K562 (cell line): ENCODE measurements at regions not wholly inside any gene's neighbourhood (a gene's known extent, or its start where the extent isn't known, plus 50 kb on each side); places are given as distances from the start of the nearest gene placed in this dataset.

Experiments
- ATAC-seq: fragments of 200-7000 bp; cut with Tn5 transposase; 3 replicates; pipeline ENCODE4 v1.9.1; 2020; ENCODE audit warnings: moderate library complexity
- BruUV-seq: library from RNA; stranded (reverse); fragments of 400-500 nt; replicated peaks from 2 replicates; lab custom pipeline; 2021; lab: Mats Ljungman, UMichigan
- CTCF ChIA-PET: fragments of 300-600 bp; formaldehyde crosslinking; extraction: SDS; loops from one replicate; lab custom pipeline; 2021; ENCODE audit warnings: low intra/inter-chr PET ratio; lab: Yijun Ruan, JAX
- POLR2A ChIA-PET: fragments of 300-600, 350-650 bp; sonication (Branson Sonifier 250); formaldehyde crosslinking; extraction: SDS; loops from one replicate; lab custom pipeline; 2021; ENCODE audit warnings: antibody characterized with exemption, inconsistent platforms; lab: Yijun Ruan, JAX
- DNase-seq, 4 experiments: peaks; one replicate each; pipeline versions ENCODE4 v3.0.0 to v3.0.0-alpha.2; 2011 to 2018; ENCODE audit warnings: low spot score in 3 of 4, mixed read lengths in 3 of 4; ENCODE audit errors: extremely low read depth in 1 of 4
- FAIRE-seq: peaks from 2 replicates; lab custom pipeline; 2011; peaks lifted over from hg19 to GRCh38; lab: Jason Lieb, UNC
- H2AFZ ChIP-seq: 2 replicates; pipeline ENCODE4 v1.6.0; 2011; ENCODE audit warnings: low read depth, low read length, control low read depth, inconsistent platforms
- H3K27ac ChIP-seq: fragments of 200-600 bp; 3 replicates; pipeline ENCODE4 v1.8.0; 2011; ENCODE audit warnings: low read depth, mild to moderate bottlenecking, control low read depth, inconsistent platforms, low read length, moderate library complexity, mixed read lengths; ENCODE audit errors: extremely low read depth
- H3K27me3 ChIP-seq, 2 experiments: fragments of 300-600 bp in 1 of 2; 2 replicates in 1 of 2; 3 replicates in 1 of 2; pipeline versions ENCODE4 v1.6.0 to v1.8.0; 2011; ENCODE audit warnings: inconsistent platforms in 2 of 2, low read length in 2 of 2, mild to moderate bottlenecking in 1 of 2, mixed read lengths in 1 of 2, moderate library complexity in 1 of 2; ENCODE audit not compliant: control insufficient read depth in 2 of 2, insufficient read depth in 2 of 2
- H3K36me3 ChIP-seq: fragments of 300-600 bp; 3 replicates; pipeline ENCODE4 v1.8.0; 2011; ENCODE audit warnings: mild to moderate bottlenecking, low read length, inconsistent platforms; ENCODE audit not compliant: control insufficient read depth, insufficient read depth
- H3K4me1 ChIP-seq, 2 experiments: fragments of 200-600 bp in 1 of 2; replicated peaks in 1 of 2; 2 replicates in 1 of 2; 3 replicates in 1 of 2; pipeline versions ENCODE4 v1.5.1 to v1.8.0; 2011; ENCODE audit warnings: inconsistent platforms in 2 of 2, low read length in 2 of 2, mild to moderate bottlenecking in 1 of 2, mixed read lengths in 1 of 2, moderate library complexity in 1 of 2; ENCODE audit not compliant: control insufficient read depth in 2 of 2, insufficient read depth in 2 of 2
- H3K4me2 ChIP-seq: 2 replicates; pipeline ENCODE4 v1.6.1; 2011; ENCODE audit warnings: low read length, control low read depth, inconsistent platforms, mixed read lengths; ENCODE audit not compliant: insufficient read depth
- H3K4me3 ChIP-seq: fragments of 200-600 bp; sonication (generic), shearing (Covaris generic); 2 replicates; pipeline ENCODE4 v1.5.1; 2016; ENCODE audit warnings: control low read depth, inconsistent platforms
- H3K79me2 ChIP-seq: fragments of 200-600 bp; 3 replicates; pipeline ENCODE4 v1.8.0; 2011; ENCODE audit warnings: low read length, inconsistent platforms; ENCODE audit not compliant: control insufficient read depth, insufficient read depth
- H3K9ac ChIP-seq, 2 experiments: 2 replicates each; pipeline versions ENCODE4 v1.6.0 to v1.6.1; 2011; ENCODE audit warnings: low read depth in 2 of 2, low read length in 2 of 2, control low read depth in 1 of 2, inconsistent platforms in 1 of 2, mild to moderate bottlenecking in 1 of 2, mixed read lengths in 1 of 2; ENCODE audit not compliant: insufficient read depth in 1 of 2
- H3K9me1 ChIP-seq: one replicate; pipeline ENCODE4 v1.6.0; 2011; ENCODE audit warnings: inconsistent platforms, mild to moderate bottlenecking, low read length, moderate library complexity; ENCODE audit not compliant: control insufficient read depth, insufficient read depth
- H3K9me3 ChIP-seq: replicated peaks from 2 replicates; pipeline ENCODE4 v1.5.1; 2011; ENCODE audit warnings: low read depth, low read length, inconsistent platforms; ENCODE audit not compliant: control insufficient read depth, insufficient read depth
- H4K20me1 ChIP-seq: replicated peaks from 2 replicates; pipeline ENCODE4 v1.6.1; 2011; ENCODE audit warnings: low read length, inconsistent platforms, mixed read lengths; ENCODE audit not compliant: control insufficient read depth, insufficient read depth
- DNMT1 ChIP-seq: fragments of 450-650 bp; IDR thresholded peaks from 2 replicates; pipeline ENCODE4 v1.6.1; 2016; ENCODE audit warnings: antibody characterized with exemption, mild to moderate bottlenecking
- FOSL1 ChIP-seq: fragments of 200-800 bp; sonication (Bioruptor generic); conservative IDR thresholded peaks from 2 replicates; pipeline ENCODE4 v1.6.1; 2016; ENCODE audit warnings: missing genetic modification characterization, missing compliant biosample characterization
- HIVEP1 ChIP-seq: fragments of 250-450 bp; sonication (Bioruptor Pico); IDR thresholded peaks from 2 replicates; pipeline ENCODE4 v1.4.0; 2020; ENCODE audit warnings: mild to moderate bottlenecking
- PHB ChIP-seq: fragments of 250-450 bp; sonication (Bioruptor Pico); IDR thresholded peaks from 2 replicates; pipeline ENCODE4 v1.5.0; 2021
- PHF8 ChIP-seq: fragments of 200-600 bp; sonication (generic); IDR thresholded peaks from 2 replicates; pipeline ENCODE4 v1.6.1; 2012; ENCODE audit warnings: mixed run types, mild to moderate bottlenecking, inconsistent platforms, low read length, moderate library complexity, borderline replicate concordance
- RFX5 ChIP-seq: IDR thresholded peaks from 2 replicates; pipeline ENCODE4 v1.6.1; 2011; ENCODE audit warnings: low read depth, mild to moderate bottlenecking, improper control_type of control experiment, low read length
- SIN3B ChIP-seq: fragments of 450-650 bp; IDR thresholded peaks from 2 replicates; pipeline ENCODE4 v1.6.1; 2017; ENCODE audit warnings: low read depth, mild to moderate bottlenecking, moderate library complexity
- SOX6 ChIP-seq: fragments of 450-650 bp; IDR thresholded peaks from 2 replicates; pipeline ENCODE4 v1.6.1; 2014; ENCODE audit warnings: mild to moderate bottlenecking
- SRSF7 ChIP-seq: fragments of 200-400 bp; formaldehyde crosslinking; optimal IDR thresholded peaks from 2 replicates; pipeline ENCODE3; 2017; ENCODE audit warnings: mild to moderate bottlenecking, low read depth, low read length
- TAF15 ChIP-seq: fragments of 200-400 bp; formaldehyde crosslinking; IDR thresholded peaks from 2 replicates; pipeline ENCODE4 v1.6.1; 2017; ENCODE audit warnings: mild to moderate bottlenecking, low read depth, low read length, moderate library complexity
- ZNF354B ChIP-seq: fragments of 250-450 bp; sonication (Bioruptor Pico); IDR thresholded peaks from 2 replicates; pipeline ENCODE4 v1.4.0; 2020
- ZNF695 ChIP-seq: fragments of 450-650 bp; formaldehyde crosslinking; IDR thresholded peaks from 2 replicates; pipeline ENCODE4 v1.4.0; 2020; ENCODE audit warnings: mild to moderate bottlenecking, moderate library complexity
- WGBS: fragments of 100-300 bp; shearing (Covaris generic); methylation state at CpG from one replicate; pipeline ENCODE4 v1.1.6; 2016; ENCODE audit warnings: low coverage, mixed read lengths; ENCODE audit not compliant: insufficient coverage; ENCODE audit errors: missing lambda C conversion rate; 5-methylcytosine and 5-hydroxymethylcytosine counted together
- in situ Hi-C: fragments of 300-500 bp; cut with MboI; formaldehyde crosslinking; loops from 4 replicates; pipeline ENCODE4 v1.15.0; 2018; ENCODE audit warnings: inconsistent platforms, mixed read lengths
- intact Hi-C: fragments of 100-400 bp; cut with micrococcal nuclease; formaldehyde crosslinking; loops from 2 replicates; pipeline ENCODE4 v1.14.2; 2022

DNA sequence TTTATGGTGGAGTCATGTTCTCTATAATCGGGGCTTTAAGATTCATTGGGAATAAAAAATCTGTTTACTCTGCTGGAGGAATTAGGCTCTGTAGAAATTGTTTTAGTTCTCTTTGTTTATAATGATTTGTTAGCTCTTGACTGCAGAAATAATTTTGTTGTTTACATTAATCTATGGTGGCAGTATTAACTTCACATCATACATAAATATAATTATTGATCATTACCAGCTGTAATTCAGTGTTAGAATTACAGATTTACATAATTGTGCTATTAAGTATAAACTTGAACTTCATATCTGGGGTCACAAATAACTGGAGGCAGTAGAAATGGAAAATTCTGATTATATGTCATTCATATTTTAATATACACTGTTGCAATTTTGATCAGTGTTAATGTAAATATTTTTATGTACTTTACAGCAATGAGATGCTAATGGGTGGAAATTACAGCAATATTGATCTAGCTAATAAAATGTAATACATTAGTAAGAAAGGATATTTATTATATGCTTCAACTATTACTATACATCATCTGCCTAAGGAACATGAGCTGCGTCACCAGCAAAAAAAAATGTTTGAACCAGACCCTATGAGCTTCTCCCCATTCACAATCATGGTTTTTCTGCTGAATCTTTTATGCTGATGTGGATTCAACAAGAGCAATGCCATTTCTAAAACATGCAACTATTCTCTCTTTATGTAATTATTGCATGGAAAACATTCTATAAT lies 846.6 kb downstream of the NR2F1-AS1 start:
- DNase-seq (no peak), ATAC-seq (no peak), FAIRE-seq (no peak)
- Histone ChIP-seq H3K27ac (no peak overlapping the region), H3K4me2 (no peak overlapping the region), H3K4me1 (no peaks in the 10 kb centered on the region), H3K36me3 (no peaks in the 10 kb centered on the region), H3K9me1 (no peaks in the 10 kb centered on the region), H3K9me3 (no peaks in the 10 kb centered on the region), H3K9ac (no peak overlapping the region), H3K4me3 (no peak overlapping the region), H3K79me2 (no peaks in the 10 kb centered on the region), H2AFZ (no peak overlapping the region), H4K20me1 (no peaks in the 10 kb centered on the region), H3K27me3 (no peaks in the 10 kb centered on the region)
- ChIA-PET CTCF (no interaction called here), POLR2A (no interaction called here)
- intact Hi-C loops = no loop called here
- no TSS peak for BruUV-seq
- in situ Hi-C loops = no loop called here
- no peak for TF ChIP-seq RFX5
- TF ChIP-seq TAF15 = no peak
- TF ChIP-seq SRSF7 = no peak
- no peak for TF ChIP-seq SOX6
- no peak for TF ChIP-seq PHF8
- TF ChIP-seq FOSL1 (tag) = no peak
- no peak for TF ChIP-seq ZNF354B (CRISPR knock-in tag)
- TF ChIP-seq DNMT1 = no peak
- TF ChIP-seq SIN3B = no peak
- TF ChIP-seq HIVEP1 (CRISPR knock-in tag) = no peak
- TF ChIP-seq ZNF695 (CRISPR knock-in tag) = no peak
- no peak for TF ChIP-seq PHB (CRISPR knock-in tag)
- 0% methylated on average over 2 of the region's 2 CpGs for WGBS
